HEK293T (cell line): ENCODE measurements at regions not wholly inside any gene's neighbourhood (a gene's known extent, or its start where the extent isn't known, plus 50 kb on each side); places are given as distances from the start of the nearest gene placed in this dataset.

Experiments
- NFRKB ChIP-seq: fragments of 450-650 bp; IDR thresholded peaks from 2 replicates; pipeline ENCODE4 v1.6.1; 2016; ENCODE audit warnings: mild to moderate bottlenecking, moderate library complexity
- SP1 ChIP-seq: fragments of 450-650 bp; IDR thresholded peaks from 2 replicates; pipeline ENCODE4 v1.6.1; 2017
- SUZ12 ChIP-seq: fragments of 450-650 bp; IDR thresholded peaks from 2 replicates; pipeline ENCODE4 v1.6.1; 2016; ENCODE audit warnings: mild to moderate bottlenecking

GRCh38 chr6:121664158-121664557 is 228.7 kb downstream of the GJA1 start:
- TF ChIP-seq SP1: no peak
- TF ChIP-seq NFRKB: no peak
- TF ChIP-seq SUZ12: no peak
